Stimulated activated CD4-positive, alpha-beta T cell treated with anti-CD3 and anti-CD28 coated beads, Interleukin-1b, Interleukin-23, amount 100 ng/mL, for 4 hours (primary cell): ENCODE measurements at regions not wholly inside any gene's neighbourhood (a gene's known extent, or its start where the extent isn't known, plus 50 kb on each side); places are given as distances from the start of the nearest gene placed in this dataset.

Experiments used
- DNase-seq, 2 donors: peaks; one replicate each; pipeline ENCODE4 v3.0.0-alpha.2; 2020; ENCODE audit warnings: low read depth in 2 of 2

DNA sequence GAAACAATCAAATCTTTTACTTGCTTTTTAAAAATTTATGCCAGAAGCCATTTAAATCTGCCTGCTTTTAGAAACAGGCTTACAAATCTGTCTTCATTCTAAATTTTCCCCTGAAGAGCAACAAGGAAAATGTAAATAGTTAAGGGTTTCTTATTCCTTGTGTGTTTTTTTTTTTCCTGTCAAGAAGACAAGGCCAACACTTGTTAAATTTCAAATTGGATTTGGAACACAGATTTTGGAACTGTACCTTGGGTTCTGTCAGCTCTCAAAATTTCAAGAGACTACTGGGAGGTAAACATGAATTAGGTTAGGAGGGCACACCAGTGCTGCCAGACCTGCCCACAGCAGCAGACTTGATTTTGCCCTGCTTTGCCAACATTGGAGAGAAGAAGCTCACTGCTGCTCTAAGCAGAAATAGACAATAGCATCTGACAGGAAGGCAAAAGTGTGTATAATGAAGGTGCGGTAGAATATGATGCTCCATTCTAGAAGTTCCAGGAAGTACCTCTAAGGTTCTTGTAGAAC, 121.7 kb downstream of the NHLRC3 start:
- DNase-seq, result no peak

DNA sequence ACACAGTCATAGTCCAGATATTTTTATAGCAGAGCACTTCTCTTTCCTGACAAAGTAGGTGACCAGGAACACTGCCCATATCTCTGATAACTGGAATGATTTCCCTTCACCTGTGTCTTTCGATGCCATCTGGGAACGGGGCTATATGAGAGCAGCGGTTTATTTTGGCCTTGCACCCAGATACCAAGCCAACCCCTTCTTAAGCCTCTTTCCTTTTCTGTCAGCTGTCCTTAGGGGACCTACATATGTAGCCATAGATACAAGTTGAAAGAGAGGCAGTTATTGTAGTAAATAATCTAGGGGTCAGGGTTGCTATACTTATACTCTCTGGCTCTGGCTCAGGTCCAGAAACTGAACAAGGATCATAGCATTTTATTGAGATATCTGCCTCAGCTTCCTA, 128.8 kb downstream of the NHLRC3 start:
- no peak for DNase-seq

DNA sequence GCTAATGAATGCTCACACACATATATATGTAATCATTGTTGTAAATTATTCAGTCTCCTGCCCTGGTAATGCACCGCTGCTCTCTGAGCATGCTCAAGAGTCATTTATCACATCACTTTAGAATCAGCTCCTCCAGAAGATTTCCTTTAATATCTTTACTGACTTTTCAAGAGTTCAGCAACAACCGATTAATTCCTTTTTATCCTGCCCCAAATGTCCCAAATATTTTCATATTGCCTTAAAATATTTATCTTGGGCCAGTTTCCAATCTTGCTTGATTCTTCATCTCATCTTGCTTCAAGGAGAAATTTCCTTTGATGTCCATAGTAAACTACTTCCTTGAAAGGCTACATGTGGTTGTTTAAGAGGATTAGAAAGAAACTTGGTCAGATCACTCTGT, 132.5 kb downstream of the NHLRC3 start:
- DNase-seq, result no peak

DNA sequence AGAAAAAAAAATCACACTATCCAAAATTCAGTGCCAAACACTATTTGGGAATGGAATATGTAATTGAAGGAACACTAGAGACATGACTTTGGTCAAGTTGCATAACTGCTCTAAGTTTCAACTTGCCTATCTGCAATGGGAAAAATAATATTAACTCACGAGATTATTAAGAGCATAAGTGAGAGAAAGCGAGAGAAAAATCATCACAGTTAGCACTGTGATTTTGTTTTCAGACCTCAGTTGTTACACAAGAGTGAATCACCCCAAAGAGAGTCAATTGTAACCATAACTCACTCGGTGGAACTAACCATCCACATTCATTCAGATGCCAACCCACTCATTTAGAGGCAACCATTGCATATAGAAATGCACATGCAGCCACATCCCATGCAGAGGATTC, 147.1 kb downstream of the NHLRC3 start:
- no peak for DNase-seq

DNA sequence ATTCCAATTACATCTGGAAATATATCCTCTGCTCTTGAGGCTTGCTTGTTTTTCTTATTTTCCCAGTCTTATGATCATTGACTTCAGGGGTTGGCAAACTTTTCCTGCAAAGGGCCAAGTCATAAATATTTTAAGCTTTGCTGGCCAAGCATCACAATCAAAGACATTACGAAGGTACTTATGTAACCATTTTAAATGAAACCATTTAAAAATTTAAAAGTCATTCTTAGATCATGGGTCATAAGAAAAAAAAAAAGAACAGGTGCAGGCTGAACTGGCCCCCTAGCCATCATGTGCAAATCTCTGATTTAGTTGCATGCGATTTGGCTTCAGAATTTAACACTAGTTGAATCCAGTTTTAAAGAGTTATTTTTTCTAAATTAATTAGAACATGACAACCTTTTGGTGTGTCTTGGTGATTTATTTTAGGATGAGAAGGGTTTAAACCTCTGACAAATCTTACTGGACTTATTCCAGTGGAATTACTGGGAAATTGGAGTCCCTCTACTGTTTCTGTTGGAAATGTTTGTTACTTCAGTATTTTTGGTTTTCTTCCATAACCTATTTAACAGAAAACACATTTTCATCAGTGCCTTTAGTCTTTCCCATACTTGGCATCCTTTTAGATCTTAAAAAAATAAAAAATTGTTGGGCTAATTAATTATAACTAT, 148.1 kb downstream of the NHLRC3 start:
- DNase-seq, result no peak

DNA sequence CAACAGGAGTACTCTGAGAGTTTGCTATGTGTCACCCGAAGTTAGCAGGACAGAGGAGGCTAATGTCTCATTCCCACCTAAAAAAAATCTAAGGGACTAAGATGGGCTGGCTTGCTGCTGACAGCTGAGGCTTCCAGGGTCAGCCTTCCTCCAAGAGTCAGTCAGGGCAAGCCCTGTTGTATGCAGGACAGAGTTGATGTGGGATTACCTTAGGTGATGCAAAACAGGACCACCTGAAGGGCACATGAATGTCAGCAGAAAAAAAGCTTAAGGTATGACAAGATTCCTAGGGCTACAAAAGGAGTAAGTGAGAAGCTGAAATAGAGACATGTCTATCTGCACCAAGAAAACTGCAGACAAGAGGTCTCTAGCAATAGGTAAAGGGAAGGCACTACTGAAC, 151.5 kb downstream of the NHLRC3 start:
- DNase-seq, result no peak

DNA sequence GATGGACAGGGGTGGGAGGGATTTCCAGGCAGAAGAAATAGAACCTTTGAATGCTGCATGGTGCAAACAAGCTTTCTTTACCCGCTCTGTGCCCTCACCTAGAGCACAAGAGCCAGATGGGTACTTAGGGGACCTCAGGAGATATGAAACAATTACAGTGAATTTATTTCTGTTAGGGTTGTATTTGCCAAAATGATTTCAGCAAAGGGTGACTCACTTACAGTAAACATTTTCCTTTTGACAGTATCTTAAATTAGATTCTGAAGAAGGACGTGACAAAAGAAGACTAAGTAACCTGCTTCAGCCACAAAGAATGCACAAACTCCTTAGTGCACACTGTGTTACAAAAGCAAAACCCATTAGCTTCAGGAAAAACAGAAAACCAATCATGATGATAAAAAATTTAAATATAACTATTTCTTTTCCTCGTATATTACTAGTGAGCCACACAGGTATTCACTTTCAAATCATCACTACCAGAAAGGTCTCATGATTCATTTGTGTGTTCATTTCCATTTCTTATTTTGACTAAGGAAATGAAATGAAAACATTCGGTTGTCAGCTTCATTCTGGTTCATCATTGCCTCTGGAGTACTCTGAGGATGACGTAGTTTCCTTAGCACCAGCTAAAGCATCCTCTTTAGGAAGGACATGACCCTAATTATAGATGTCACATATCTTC, 158.8 kb downstream of the NHLRC3 start:
- DNase-seq, result no peak

DNA sequence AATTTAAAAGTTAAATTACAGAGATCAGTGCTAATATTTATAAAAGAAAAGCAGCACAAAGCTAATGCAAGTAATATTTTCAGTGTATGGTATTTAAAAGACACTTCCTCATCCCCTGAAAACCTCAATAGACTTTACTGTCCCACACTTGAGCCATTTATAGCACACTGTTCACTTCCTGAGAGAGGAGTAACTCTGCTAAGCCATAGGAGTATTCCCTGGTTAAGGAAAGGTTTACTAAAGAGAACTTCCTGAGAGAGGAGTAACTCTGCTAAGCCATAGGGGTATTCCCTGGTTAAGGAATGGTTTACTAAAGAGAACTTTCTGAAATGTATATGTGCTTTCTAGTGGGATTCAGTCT, 159.4 kb downstream of the NHLRC3 start:
- DNase-seq, result no peak

DNA sequence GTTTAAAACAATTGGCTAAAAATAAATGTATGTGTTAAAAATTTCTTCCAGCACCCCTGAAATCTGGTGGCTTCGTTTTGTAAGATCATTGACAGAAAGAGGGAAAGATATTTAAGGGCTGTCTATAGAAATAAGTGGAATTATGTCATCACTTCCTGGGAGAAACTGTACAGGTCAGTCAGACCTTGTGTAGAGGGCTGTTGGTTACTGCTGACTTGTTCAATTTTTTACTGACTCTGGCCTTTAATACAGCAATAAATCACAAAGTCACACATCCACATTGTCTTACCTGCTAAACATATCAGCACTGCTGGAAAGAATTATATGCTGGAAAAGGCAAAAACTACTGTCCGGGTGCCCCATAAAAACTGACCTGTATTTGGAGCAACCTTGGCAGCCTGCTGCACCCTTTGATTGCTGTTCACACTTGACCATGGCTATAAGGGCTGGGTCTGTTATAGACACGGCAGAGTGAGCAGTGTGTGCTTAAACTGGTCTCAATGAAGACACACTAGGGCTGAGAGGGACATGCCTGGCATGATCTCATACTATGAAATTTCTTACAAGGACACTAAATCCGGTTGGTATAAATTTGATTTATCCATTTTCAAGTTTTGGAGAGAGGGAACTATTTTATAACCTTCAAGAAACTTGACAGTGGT, 162.1 kb downstream of the NHLRC3 start:
- no peak for DNase-seq

DNA sequence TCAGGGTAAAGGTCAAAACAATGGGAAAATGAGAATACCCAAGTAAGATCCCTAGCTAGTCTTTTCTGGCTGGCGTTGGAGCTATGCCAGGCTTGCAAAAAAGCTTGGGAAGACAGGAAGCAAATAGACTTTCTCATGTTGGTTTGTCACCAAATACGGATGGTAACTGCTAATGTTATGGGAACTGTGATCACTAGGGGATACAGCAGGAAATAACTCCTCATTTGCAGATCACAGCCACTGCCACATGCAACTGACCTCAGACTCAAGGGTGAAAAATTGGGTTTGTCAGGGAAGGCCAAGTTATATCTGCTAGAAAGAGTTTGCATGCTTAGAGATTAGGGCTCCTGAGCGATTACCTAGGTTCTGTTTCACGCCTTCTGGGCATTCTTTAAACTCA, 162.9 kb downstream of the NHLRC3 start:
- no peak for DNase-seq

DNA sequence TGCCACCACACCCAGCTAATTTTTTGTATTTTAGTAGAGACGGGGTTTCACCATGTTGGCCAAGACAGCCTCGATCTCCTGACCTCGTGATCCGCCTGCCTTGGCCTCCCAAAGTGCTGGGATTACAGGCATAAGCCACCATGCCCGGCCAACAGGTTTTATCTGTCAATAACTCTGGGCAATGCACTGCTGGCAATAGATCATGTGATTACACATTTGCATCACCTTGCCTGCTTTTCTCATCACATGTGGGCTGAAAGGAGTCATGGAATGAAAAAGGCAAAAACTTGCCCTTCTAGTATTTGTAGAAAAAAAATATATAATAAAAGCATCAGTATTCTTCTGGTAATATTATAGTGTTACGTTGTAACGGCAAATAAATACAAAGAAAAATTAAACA, 164.5 kb downstream of the NHLRC3 start:
- DNase-seq, result no peak

DNA sequence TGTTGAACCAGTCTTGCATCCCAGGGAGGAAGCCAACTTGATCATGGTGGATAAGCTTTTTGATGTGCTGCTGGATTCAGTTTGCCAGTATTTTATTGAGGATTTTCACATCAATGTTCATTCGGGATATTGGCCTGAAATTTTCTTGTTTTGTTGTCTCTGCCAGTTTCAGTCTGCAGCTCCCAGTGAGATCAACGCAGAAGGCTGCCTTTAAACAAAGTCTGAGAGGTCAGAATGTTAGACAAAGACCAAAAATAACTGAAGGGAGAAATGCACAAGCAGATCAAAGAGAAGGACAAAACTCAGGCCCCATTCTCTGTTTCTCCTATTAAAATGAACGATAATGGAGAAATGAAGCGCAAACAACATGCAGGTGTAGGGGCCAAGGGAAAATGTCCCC, 170.4 kb downstream of the NHLRC3 start:
- DNase-seq, result no peak

DNA sequence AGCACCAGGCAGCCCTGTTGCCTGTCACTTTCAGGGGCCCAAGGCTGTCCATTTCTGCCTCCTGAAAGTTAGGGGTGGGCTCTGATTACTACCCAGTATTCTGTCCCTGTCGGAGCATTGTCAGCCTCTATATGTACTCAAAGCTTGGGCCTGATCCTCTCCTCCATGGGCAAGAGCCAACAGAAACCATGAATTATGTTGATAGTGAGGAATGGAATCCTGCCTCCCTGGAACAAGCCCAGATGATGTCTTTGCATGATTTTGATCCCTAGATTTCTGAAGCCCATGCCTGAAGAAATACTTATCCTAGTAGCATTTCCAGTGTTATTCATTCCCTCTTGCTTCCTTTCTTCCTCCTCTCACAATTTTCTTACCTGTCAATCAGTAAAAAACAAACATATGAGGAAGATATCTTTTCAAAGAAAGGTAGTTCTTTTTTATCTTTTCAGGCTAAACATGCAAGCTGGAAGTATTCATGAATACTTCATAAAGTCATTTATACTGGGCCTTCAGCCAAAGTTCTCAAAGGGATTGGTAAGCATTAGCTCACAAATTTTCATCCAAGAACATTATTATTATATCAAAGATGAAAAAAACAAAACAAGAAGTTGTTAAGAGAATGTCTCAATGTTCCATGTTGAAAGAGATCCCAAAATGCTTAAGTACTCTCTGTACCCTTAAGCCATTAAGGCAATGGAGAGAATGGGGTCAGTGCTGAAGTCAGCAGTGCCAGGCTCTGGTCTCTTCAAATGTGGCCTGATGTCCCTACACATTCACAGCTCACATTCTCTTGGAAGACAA, 171.7 kb downstream of the NHLRC3 start:
- DNase-seq, result no peak

DNA sequence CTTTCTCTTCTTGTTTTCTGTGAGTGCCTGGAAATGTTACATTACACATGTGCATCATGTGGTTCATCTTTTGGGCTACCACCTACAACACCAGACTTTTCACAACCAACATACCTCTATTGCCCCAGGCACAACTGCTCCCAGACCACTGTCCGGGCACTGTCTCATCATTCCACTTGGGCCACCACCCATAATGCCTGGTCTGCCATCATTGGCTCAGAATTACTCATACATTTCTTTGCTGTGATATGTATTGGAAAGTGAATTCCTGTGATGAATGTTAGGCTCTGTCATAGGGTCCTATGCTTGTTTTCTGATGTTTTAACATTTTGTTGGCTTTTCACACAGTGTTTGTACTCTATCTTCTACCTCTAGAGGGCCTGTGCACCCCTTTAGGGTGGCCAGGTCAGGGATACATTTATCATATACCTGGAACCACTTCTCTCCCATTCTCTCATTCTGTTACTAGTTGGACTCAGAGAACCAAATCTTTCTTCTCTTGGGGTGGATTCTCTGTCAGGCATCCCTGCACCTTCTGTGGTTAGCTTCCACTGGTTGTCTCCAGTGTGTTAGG, 172.8 kb downstream of the NHLRC3 start:
- DNase-seq, result no peak

DNA sequence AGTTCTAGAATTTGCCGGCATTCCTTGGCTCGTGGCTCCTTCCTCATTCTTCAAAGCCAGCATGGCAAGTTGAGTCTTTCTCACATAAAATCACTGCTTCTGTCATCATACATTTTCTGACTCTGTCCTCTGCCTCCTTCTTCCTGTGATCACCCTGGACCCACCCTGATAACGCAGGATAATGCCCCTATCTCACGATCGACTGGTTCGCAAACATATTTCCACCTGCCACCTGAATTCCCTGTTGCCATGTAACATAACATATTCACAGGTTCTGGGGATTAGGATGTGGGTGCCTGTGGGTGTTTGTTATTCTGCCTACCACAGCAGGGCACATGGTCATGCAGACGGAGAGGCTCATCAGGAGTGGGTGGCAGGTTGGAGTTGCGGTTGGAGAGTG, 177.7 kb downstream of the NHLRC3 start:
- no peak for DNase-seq

DNA sequence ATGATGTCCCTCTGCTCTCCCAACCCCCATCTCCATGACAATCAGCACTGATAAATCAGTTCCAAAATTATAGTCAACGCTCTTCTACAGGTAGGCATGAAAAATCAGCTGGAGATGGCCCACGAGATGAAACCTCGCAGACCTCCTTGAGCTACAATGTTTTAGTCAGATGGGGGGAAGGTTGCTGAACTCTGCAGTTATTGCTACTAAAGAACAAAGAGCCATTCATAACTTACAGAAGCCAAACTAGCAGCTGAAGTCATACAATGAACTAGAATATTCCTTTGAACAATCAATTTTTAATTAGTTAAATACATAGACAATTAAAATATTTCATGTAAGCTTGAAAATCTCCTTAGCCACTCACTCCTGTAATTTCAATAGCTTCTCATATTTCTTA, 179.2 kb downstream of the NHLRC3 start:
- no peak for DNase-seq

DNA sequence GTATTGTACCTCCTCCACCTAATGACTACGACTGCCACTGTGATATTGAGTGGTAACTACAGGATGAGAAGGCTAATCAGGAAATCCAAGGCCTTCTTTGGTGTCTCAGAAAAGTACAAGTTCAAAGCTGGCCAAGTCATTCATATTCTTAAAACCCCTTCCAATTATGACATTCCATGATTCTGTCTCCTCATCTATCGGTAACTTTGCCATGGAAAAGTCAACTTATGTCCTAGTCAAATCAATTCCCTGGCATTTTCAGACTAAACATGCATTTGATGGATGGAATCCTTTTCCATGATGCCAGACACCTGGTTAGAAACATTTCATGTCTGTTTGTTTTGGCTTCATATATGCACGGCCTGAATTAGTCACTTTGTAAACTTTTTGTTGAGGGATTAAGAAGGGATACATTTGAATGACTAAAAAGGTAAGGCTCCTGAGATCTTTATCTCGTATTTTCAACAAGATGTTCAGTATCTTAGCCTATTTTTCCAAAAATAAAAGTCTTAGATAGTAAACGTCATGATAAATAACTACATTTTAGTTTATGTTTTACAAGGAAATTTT, 186.5 kb downstream of the NHLRC3 start:
- DNase-seq, result no peak

DNA sequence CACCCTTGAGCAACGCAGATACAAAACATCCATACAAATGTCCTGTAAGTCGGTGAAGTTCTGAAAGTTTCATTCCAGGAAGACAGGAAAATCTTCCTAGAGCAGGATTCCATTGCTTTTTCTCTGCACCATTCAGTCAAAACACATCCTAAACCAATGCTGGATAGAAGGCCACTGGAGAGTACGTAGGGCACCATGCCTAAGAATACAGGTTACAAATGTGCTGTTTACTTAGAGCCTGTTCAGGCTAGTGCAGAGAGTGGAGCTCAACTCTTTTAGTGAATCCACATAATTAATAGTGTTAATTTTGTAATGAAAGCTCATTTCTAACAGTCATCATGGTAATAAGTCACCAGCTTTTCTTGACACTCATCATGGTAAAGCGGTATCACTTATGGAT, 187.6 kb downstream of the NHLRC3 start:
- no peak for DNase-seq

DNA sequence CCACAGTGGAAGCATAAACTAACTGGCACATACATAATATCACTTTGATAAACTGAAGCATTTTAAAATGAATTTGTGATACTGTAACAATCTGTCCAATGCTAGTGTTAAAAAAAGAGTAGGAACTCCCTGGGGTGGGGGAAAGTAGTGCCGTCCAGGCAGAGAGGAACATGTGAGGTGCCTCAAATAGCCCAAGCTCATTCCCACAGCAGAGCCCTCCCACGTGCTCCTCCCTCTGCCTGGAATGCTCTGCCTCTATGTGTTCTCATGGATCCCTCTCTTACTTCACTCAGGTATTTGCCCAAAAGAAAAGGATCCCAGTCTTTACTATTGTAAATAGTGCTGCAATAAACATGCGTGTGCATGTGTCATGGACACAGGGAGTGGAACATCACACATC, 188.1 kb downstream of the NHLRC3 start:
- no peak for DNase-seq

DNA sequence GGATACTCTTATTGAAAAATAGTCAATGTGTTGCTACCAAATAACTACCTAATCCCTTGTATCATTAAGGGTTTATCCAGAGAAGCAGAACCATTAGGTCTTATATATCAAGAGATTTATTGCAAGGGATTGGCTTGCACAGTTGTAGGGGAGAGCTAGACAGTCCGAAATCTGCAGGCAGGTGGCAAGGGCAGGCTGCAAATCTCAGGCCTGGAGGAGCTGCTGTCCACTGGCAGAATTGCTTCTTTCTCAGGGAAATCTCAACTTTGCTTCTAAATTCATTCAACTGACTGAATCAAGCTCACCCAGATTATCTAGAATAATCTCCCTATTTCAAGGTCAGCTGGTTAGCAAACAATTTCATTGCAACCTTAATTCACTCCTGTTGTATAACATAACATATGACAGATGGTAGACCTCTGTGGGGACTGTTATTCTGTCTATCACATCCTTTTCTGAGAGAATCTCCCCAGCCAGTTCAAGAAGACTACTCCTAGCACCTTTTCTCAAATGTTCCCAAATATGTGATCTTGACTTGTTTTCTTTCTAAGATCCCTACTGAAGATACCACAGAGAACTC, 194.2 kb downstream of the NHLRC3 start:
- DNase-seq, result no peak

DNA sequence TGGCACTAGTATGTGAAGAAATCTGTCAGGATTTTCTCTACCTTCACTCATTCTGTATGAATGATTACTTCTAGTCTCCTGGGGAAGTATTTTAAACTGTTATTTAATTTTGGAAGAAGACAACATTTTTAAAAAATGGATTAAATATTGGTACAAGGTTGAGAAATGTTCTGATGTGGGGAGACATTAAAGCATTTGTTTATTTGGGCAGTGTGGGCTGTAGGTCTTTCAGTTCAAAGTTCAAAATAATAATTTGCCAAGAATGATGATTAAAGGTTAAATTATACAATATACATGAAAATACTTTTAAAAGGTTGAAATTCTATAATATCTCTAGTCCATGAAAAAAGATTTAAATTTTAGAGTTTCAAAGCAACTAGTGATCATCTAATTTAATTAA, 194.7 kb downstream of the NHLRC3 start:
- DNase-seq, result no peak
